ENCODE measurements at regions not wholly inside any gene's neighbourhood (a gene's known extent, or its start where the extent isn't known, plus 50 kb on each side); places are given as distances from the start of the nearest gene placed in this dataset.
"Not testable (repeated sequence)": the region's sequence is repeated elsewhere in the genome, so short reads cannot be mapped to it uniquely, and the experiment has no call there.

GRCh38 chr11:43101113-43101512, 210.7 kb upstream of the API5 start:
- DNase-seq, result no peak

- no peak for DNase-seq
These were observed 195.7 kb upstream of the API5 start for GRCh38 chr11:43116071-43116470.

GRCh38 chr11:43119275-43119970, 192.4 kb upstream of the API5 start:
- no peak for DNase-seq

- DNase-seq, result no peak
These were observed 189.2 kb upstream of the API5 start for GRCh38 chr11:43122546-43122945.

- DNase-seq, result no peak
These were observed 188.4 kb upstream of the API5 start for GRCh38 chr11:43123443-43123842.

GRCh38 chr11:43124272-43124935, 187.4 kb upstream of the API5 start:
- no peak for DNase-seq

- no peak for DNase-seq
These were observed 182.5 kb upstream of the API5 start for GRCh38 chr11:43129329-43129728.

GRCh38 chr11:43130616-43131015, 181.2 kb upstream of the API5 start:
- DNase-seq, result peak in 25 of 56 donors; percentile 1 to 41 (median 3)

- DNase-seq, result no peak
These were observed 175.7 kb upstream of the API5 start for GRCh38 chr11:43135966-43136534.

- no peak for DNase-seq
These were observed 173.1 kb upstream of the API5 start for GRCh38 chr11:43138621-43139140.

GRCh38 chr11:43145653-43146052, 166.1 kb upstream of the API5 start:
- DNase-seq, result no peak

- DNase-seq, result no peak
These were observed 161.1 kb upstream of the API5 start for GRCh38 chr11:43150697-43151096.

GRCh38 chr11:43164831-43165230, 147.0 kb upstream of the API5 start:
- DNase-seq, result no peak

- DNase-seq, result not testable (repeated sequence)
These were observed 146.4 kb upstream of the API5 start for GRCh38 chr11:43165393-43165792.

- not testable (repeated sequence) for DNase-seq
These were observed 143.6 kb upstream of the API5 start for GRCh38 chr11:43168241-43168640.

- DNase-seq, result no peak
These were observed 139.3 kb upstream of the API5 start for GRCh38 chr11:43172477-43172876.

- DNase-seq, result no peak
These were observed 133.8 kb upstream of the API5 start for GRCh38 chr11:43177975-43178374.

- not testable (repeated sequence) for DNase-seq
These were observed 117.3 kb upstream of the API5 start for GRCh38 chr11:43194459-43194858.

GRCh38 chr11:43197379-43197778, 114.4 kb upstream of the API5 start:
- no peak for DNase-seq

GRCh38 chr11:43200031-43200430, 111.8 kb upstream of the API5 start:
- no peak for DNase-seq

GRCh38 chr11:43212279-43212678, 99.5 kb upstream of the API5 start:
- DNase-seq, result peak in 1 of 56 donors; percentile 18

- no peak for DNase-seq
These were observed 97.3 kb upstream of the API5 start for GRCh38 chr11:43214471-43214870.

GRCh38 chr11:43217849-43218248, 93.9 kb upstream of the API5 start:
- DNase-seq, result no peak
